Astrocyte (in vitro differentiated cells and primary cell): ENCODE measurements at regions not wholly inside any gene's neighbourhood (a gene's known extent, or its start where the extent isn't known, plus 50 kb on each side); places are given as distances from the start of the nearest gene placed in this dataset.

Source experiments
- CTCF ChIP-seq: IDR thresholded peaks from 2 replicates; pipeline ENCODE4 v1.5.1; 2011; ENCODE audit warnings: low read depth, mild to moderate bottlenecking, inconsistent platforms, low read length, moderate library complexity; ENCODE audit not compliant: insufficient read depth
- EZH2 ChIP-seq: IDR thresholded peaks from 2 replicates; pipeline ENCODE4 v1.6.1; 2012; ENCODE audit warnings: mild to moderate bottlenecking, low read length, inconsistent platforms; ENCODE audit not compliant: insufficient read depth

GRCh38 chr4:163665101-163665500 is 170.6 kb downstream of the TMA16 start:
- no peak for TF ChIP-seq CTCF
- TF ChIP-seq EZH2, result no peak
